ENCODE measurements at regions not wholly inside any gene's neighbourhood (a gene's known extent, or its start where the extent isn't known, plus 50 kb on each side); places are given as distances from the start of the nearest gene placed in this dataset.

GRCh38 chr13:31611214-31611613 lies 128.1 kb upstream of the RXFP2 start:
- no peak for DNase-seq

- DNase-seq, result no peak
These were observed 125.3 kb upstream of the RXFP2 start for GRCh38 chr13:31614073-31614472.

GRCh38 chr13:31614704-31615103 lies 124.6 kb upstream of the RXFP2 start:
- DNase-seq, result no peak

GRCh38 chr13:31625115-31625514 lies 114.2 kb upstream of the RXFP2 start:
- no peak for DNase-seq

GRCh38 chr13:31627097-31627845 lies 112.1 kb upstream of the RXFP2 start:
- no peak for DNase-seq

GRCh38 chr13:31629085-31629780 lies 110.1 kb upstream of the RXFP2 start:
- no peak for DNase-seq

- DNase-seq, result no peak
These were observed 108.3 kb upstream of the RXFP2 start for GRCh38 chr13:31631071-31631470.

GRCh38 chr13:31631746-31632145 lies 107.6 kb upstream of the RXFP2 start:
- DNase-seq, result no peak

GRCh38 chr13:31638577-31638976 lies 100.7 kb upstream of the RXFP2 start:
- no peak for DNase-seq

- no peak for DNase-seq
These were observed 99.7 kb upstream of the RXFP2 start for GRCh38 chr13:31639443-31640163.

- DNase-seq, result no peak
These were observed 89.6 kb upstream of the RXFP2 start for GRCh38 chr13:31649766-31650165.

GRCh38 chr13:31653730-31654129 lies 85.6 kb upstream of the RXFP2 start:
- DNase-seq, result no peak

GRCh38 chr13:31663880-31664585 lies 75.3 kb upstream of the RXFP2 start:
- no peak for DNase-seq

GRCh38 chr13:31670831-31671617 lies 68.3 kb upstream of the RXFP2 start:
- no peak for DNase-seq

- DNase-seq, result no peak
These were observed 65.3 kb upstream of the RXFP2 start for GRCh38 chr13:31674051-31674450.

- no peak for DNase-seq
These were observed 63.8 kb upstream of the RXFP2 start for GRCh38 chr13:31675440-31675953.

GRCh38 chr13:31681133-31681532 lies 58.2 kb upstream of the RXFP2 start:
- DNase-seq, result no peak

- no peak for DNase-seq
These were observed 54.9 kb upstream of the RXFP2 start for GRCh38 chr13:31684466-31684865.

- DNase-seq, result no peak
These were observed 52.5 kb upstream of the RXFP2 start for GRCh38 chr13:31686670-31687425.

Measured in 8988T (cell line).